ENCODE measurements at regions not wholly inside any gene's neighbourhood (a gene's known extent, or its start where the extent isn't known, plus 50 kb on each side); places are given as distances from the start of the nearest gene placed in this dataset.

DNA sequence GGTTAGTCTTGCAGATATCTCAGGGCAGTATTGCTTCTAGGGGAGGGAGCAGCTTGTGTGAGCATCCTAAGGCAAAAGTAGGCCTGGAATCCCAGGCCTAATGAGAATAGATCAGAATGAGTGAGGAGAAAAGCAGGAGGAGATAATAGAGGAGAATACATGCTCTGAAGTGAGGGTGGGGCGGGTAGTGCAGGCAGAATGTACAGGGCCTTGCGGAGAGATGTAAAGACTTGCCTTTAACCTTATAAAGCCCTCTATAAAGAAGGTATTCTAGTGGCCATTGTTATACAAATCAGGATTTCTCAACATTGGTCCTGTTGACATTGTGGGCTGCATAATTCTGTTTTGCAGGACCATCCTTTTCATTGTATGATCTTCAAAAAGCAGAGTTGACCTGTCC is 855.3 kb downstream of the PCDH7 start:
- DNase-seq (no peak), ATAC-seq (ENCODE audit: poor library complexity) (no peak)
- H3K4me1 ChIP-seq (ENCODE audit: insufficient read depth, low read length), result no peaks in the 10 kb centered on the region
- no peak overlapping the region for H3K4me3 ChIP-seq (ENCODE audit: low read length)
- no peaks in the 10 kb centered on the region for H3K36me3 ChIP-seq (ENCODE audit: insufficient read depth, low read length)
- H3K9me3 ChIP-seq (ENCODE audit: control insufficient read depth in 1 of 2, insufficient read depth in 1 of 2, low read length in 2 of 2), result no peaks in the 10 kb centered on the region
- peaks cover 3% of the 10 kb centered on the region for H3K9me3 Mint-ChIP-seq
- no peak overlapping the region for H3K27ac Mint-ChIP-seq
- H3K27me3 ChIP-seq (ENCODE audit: control insufficient read depth in 1 of 2, insufficient read depth in 2 of 2, low read length in 2 of 2), result no peaks in the 10 kb centered on the region
- no peaks in the 10 kb centered on the region for H3K36me3 Mint-ChIP-seq (ENCODE audit: low read depth)
- no peak overlapping the region for H3K27ac ChIP-seq (ENCODE audit: low read depth in 1 of 2, low read length in 2 of 2)
- no peaks in the 10 kb centered on the region for H3K4me1 Mint-ChIP-seq (ENCODE audit: low read depth)
- ChIA-PET CTCF (no interaction called here), POLR2A (no interaction called here)
- no peaks in the 10 kb centered on the region for H3K27me3 Mint-ChIP-seq
- no peak for TF ChIP-seq CTCF (IDR thresholded peaks at IDR 0.05)
- H3K4me3 Mint-ChIP-seq, result no peak overlapping the region
- intact Hi-C loops (cut with DNase I, micrococcal nuclease), result no loop called here

DNA sequence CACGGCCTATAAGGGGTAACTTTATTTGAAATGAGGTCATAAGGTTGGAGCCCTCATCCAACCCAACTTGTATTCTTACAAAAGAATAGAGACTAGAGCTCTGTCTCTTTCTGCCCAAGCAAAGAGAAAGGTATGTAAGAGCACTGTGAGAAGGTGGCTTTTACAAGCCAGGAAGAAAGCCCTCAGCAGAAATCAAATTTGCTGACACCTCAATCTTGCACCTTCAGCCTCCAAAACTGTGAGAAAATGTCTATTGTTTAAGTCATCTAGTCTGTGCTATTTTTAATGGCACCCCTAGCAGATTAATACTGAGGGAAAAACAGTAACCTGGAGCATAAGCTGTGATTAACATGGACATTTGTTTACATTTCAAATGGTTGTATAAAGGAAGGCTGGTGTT is 860.7 kb downstream of the PCDH7 start:
- H3K4me3 ChIP-seq (ENCODE audit: low read length), result no peak overlapping the region

DNA sequence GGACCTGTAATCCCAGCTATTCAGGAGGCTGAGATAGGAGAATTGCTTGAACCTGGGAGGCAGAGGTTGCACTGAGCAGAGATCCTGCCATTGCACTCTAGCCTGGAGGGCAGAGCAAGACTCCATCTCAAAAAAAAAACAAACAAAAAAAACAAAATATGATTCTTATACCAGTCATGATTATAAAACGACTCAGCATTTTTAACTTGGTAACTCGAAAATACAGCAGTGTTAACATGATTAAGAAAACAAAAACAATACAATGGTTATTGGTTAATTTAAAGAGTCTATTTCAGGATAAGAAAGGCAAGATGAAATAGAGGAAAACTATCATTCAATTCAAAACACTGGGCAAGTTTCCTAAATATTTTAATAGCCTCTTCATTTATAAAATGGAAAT is 865.3 kb downstream of the PCDH7 start:
- DNase-seq (no peak), ATAC-seq (ENCODE audit: poor library complexity) (no peak)
- intact Hi-C loops (cut with DNase I, micrococcal nuclease), result no loop called here
- Histone ChIP-seq H3K4me3 (ENCODE audit: low read length) (no peak overlapping the region), H3K27ac (ENCODE audit: low read depth in 1 of 2, low read length in 2 of 2) (no peak overlapping the region), H3K27me3 (ENCODE audit: control insufficient read depth in 1 of 2, insufficient read depth in 2 of 2, low read length in 2 of 2) (no peaks in the 10 kb centered on the region), H3K4me1 (ENCODE audit: insufficient read depth, low read length) (no peaks in the 10 kb centered on the region), H3K36me3 (ENCODE audit: insufficient read depth, low read length) (no peaks in the 10 kb centered on the region), H3K9me3 (ENCODE audit: control insufficient read depth in 1 of 2, insufficient read depth in 1 of 2, low read length in 2 of 2) (peaks cover 0 to 4% of the 10 kb centered on the region in 2 experiments)
- no peaks in the 10 kb centered on the region for H3K27me3 Mint-ChIP-seq
- POLR2A ChIA-PET, result no interaction called here
- no peak overlapping the region for H3K27ac Mint-ChIP-seq
- H3K9me3 Mint-ChIP-seq, result peaks cover 6% of the 10 kb centered on the region
- no peaks in the 10 kb centered on the region for H3K4me1 Mint-ChIP-seq (ENCODE audit: low read depth)
- TF ChIP-seq CTCF (IDR thresholded peaks at IDR 0.05), result no peak
- CTCF ChIA-PET, result no interaction called here
- H3K36me3 Mint-ChIP-seq (ENCODE audit: low read depth), result no peaks in the 10 kb centered on the region
- H3K4me3 Mint-ChIP-seq, result no peak overlapping the region

More for the DNA sequence above, 860.7 kb downstream of the PCDH7 start:
- Mint-ChIP-seq H3K36me3 (ENCODE audit: low read depth) (no peaks in the 10 kb centered on the region), H3K4me3 (no peak overlapping the region), H3K9me3 (no peaks in the 10 kb centered on the region), H3K27ac (no peak overlapping the region), H3K4me1 (ENCODE audit: low read depth) (no peaks in the 10 kb centered on the region), H3K27me3 (no peaks in the 10 kb centered on the region)
- intact Hi-C loops (cut with DNase I, micrococcal nuclease), result no loop called here
- no peak overlapping the region for H3K27ac ChIP-seq (ENCODE audit: low read depth in 1 of 2, low read length in 2 of 2)
- H3K9me3 ChIP-seq (ENCODE audit: control insufficient read depth in 1 of 2, insufficient read depth in 1 of 2, low read length in 2 of 2), result no peaks in the 10 kb centered on the region
- TF ChIP-seq CTCF (IDR thresholded peaks at IDR 0.05), result no peak
- ATAC-seq (ENCODE audit: poor library complexity) (no peak), DNase-seq (no peak)
- ChIA-PET POLR2A (no interaction called here), CTCF (no interaction called here)
- H3K36me3 ChIP-seq (ENCODE audit: insufficient read depth, low read length), result no peaks in the 10 kb centered on the region
- no peaks in the 10 kb centered on the region for H3K4me1 ChIP-seq (ENCODE audit: insufficient read depth, low read length)
- no peaks in the 10 kb centered on the region for H3K27me3 ChIP-seq (ENCODE audit: control insufficient read depth in 1 of 2, insufficient read depth in 2 of 2, low read length in 2 of 2)
